Astrocyte of the cerebellum (primary cell): ENCODE measurements at regions not wholly inside any gene's neighbourhood (a gene's known extent, or its start where the extent isn't known, plus 50 kb on each side); places are given as distances from the start of the nearest gene placed in this dataset.

ENCODE experiments used
- DNase-seq: peaks from one replicate; pipeline ENCODE4 v3.0.0-alpha.2; 2011; ENCODE audit warnings: low read depth
- H3K4me3 ChIP-seq: 2 replicates; pipeline ENCODE4 v1.5.1; 2011; ENCODE audit warnings: mild to moderate bottlenecking, low read depth, low read length, moderate library complexity
- in situ Hi-C: cut with HindIII; loops from 2 replicates; pipeline ENCODE4 v1.10.0; 2017; ENCODE audit warnings: low sequenced_read_pairs
- TF ChIP-seq, protein P1 (sequence below): IDR thresholded peaks from 2 replicates; pipeline ENCODE4 v1.5.1; 2012; ENCODE audit warnings: low read length, low read depth, moderate library complexity, mild to moderate bottlenecking; ENCODE audit errors: missing control alignments

DNA sequence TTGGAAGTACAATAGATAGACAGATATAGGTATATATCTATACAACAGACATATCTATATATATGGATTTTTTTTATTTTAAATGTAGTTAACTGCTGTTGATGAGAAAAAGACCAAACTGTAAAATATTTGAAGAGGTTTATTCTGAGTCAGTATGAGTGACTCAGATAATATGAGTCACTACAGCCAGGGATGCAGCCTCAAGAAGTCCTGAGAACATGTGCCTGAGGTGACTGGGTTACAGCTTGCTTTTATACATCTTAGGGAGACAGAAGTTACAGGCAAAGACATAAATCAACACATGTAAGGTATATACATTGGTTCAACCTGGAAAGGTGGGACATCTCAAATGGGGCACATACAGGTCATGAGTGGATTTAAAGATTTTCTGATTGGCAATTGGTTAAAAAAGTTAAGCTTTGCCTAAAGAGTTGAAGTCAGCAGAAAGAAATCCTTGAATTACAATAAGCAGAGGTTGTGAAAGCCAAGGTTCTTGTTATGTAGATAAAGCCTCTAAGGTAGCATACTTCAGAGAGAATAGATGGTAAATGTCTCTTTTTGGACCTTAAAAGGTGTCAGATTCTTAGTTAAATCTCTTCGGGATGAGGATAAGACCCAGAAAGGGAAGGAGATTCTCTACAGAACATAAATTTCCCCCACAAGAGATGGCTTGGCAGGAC lies 149.9 kb downstream of the RBM43 start:
- DNase-seq: peak; percentile 9
- in situ Hi-C loops: no loop called here
- TF ChIP-seq, protein P1, sequence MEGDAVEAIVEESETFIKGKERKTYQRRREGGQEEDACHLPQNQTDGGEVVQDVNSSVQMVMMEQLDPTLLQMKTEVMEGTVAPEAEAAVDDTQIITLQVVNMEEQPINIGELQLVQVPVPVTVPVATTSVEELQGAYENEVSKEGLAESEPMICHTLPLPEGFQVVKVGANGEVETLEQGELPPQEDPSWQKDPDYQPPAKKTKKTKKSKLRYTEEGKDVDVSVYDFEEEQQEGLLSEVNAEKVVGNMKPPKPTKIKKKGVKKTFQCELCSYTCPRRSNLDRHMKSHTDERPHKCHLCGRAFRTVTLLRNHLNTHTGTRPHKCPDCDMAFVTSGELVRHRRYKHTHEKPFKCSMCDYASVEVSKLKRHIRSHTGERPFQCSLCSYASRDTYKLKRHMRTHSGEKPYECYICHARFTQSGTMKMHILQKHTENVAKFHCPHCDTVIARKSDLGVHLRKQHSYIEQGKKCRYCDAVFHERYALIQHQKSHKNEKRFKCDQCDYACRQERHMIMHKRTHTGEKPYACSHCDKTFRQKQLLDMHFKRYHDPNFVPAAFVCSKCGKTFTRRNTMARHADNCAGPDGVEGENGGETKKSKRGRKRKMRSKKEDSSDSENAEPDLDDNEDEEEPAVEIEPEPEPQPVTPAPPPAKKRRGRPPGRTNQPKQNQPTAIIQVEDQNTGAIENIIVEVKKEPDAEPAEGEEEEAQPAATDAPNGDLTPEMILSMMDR: no peak
- no peak overlapping the region for H3K4me3 ChIP-seq

DNA sequence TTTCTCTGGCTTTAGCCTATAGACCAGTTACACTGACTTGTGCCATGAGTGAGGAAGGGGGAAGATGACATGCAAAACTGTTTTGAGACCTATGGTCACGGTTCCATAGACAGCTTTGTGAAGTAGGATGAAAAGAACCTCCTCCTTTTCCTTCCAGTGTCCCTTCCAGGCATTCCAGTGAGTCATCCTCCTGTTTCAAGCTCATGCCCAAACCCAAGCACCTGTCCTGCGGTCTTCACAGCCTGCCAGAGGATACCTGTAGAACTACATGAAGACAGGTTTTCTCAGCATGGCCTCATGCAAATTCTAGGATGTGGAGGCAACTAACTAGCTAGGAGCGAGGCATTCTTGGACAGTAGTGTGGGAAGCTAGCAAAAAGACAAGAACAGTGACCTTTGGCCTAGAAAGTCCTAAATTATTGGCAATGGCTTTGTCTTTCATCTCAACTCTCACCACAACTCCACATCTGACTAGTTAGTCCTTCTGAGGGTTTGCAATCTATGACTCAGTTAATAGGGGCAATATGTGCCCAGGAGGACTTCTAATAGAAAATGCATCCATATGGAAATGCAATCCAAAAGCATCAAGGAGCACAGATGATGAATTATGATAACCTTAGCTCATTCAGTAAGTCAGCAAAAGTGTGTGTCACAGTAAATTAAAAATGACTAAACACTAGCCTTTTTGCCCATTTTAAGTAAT lies 154.7 kb downstream of the RBM43 start:
- no peak for DNase-seq
- in situ Hi-C loops: no loop called here
- TF ChIP-seq, protein P1: no peak
- H3K4me3 ChIP-seq: no peak overlapping the region

DNA sequence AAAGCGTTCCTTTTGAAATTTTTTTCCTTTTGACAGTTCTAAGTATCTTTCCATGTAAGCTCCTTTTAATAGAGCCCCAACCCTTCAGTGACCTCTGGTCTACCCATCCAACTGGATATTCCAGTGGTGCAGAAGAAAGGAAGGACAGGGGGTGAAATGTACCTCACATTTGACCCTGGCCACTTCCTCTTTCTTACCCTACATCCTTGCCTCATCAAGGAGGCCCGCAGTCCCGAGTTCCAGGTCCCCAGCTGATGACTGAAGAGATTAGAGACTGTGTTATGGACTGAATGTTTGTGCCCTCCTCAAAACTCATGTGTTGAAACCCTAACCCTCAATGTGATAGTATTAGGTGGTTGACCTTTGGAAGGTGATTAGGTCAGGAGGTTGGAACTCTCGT lies 158.1 kb downstream of the RBM43 start:
- DNase-seq: no peak
- in situ Hi-C loops: no loop called here
- TF ChIP-seq, protein P1: no peak
- H3K4me3 ChIP-seq: no peak overlapping the region

DNA sequence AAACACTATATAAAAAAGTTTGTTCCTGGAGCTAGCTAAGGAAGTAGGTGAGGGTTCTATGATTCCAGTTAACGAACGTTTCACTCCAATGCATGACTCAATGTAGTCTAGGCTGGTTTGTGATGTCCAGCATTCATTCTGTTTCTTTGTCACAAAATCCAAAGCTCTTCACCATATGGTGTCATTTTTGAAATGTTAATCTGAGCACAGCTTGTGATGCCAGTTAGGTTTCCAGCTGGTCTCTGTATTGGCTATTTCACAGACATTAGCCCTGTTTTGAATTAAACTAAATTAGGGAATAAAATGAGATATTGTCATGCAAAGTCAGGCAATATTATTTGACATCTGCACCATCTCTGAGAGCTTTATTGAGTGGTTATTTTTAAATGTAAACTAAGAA lies 159.4 kb downstream of the RBM43 start:
- in situ Hi-C loops: no loop called here
- TF ChIP-seq, protein P1: no peak
- no peak overlapping the region for H3K4me3 ChIP-seq
- DNase-seq: no peak

DNA sequence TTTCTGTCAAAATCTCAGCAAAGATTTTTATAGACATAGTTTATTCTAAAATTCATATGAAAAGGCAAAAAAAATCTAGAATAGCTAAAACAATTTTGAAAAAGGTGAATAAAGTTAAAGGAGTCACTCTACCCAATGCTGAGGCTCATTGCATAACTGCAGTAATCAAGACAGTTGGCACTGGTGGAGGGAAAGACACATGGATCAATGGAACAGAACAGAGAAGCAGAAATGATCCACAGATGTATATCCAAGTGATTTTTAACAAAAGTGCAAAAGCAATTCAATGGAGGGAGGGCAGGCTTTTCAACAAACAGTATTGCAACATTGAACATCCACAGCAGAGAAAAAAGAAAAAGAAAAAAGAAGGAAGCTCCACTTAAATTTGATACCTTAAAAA lies 162.8 kb downstream of the RBM43 start:
- in situ Hi-C loops: no loop called here
- DNase-seq: no peak
- H3K4me3 ChIP-seq: no peak overlapping the region
- TF ChIP-seq, protein P1: no peak

DNA sequence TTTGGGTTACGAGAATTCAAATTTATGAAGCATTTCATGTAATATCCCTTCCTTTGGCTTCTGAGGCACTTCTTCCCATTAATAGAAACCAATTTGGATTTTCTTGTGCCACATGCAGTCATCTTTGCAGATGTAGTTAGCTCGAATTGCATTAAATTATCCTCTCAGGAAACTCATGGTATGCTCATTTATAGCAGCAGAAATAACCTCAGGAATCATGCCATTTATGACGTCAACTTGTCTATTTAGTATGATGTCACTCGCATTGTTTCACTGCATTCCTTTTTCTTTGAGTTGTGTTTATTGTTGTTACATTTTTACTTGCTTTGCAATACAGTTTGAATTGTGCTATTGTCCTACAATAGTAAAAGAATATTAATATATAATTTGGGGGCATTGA lies 163.8 kb downstream of the RBM43 start:
- peak; percentile 19 for DNase-seq
- in situ Hi-C loops: no loop called here
- TF ChIP-seq, protein P1: no peak
- no peak overlapping the region for H3K4me3 ChIP-seq
